ENCODE measurements at regions not wholly inside any gene's neighbourhood (a gene's known extent, or its start where the extent isn't known, plus 50 kb on each side); places are given as distances from the start of the nearest gene placed in this dataset.

DNA sequence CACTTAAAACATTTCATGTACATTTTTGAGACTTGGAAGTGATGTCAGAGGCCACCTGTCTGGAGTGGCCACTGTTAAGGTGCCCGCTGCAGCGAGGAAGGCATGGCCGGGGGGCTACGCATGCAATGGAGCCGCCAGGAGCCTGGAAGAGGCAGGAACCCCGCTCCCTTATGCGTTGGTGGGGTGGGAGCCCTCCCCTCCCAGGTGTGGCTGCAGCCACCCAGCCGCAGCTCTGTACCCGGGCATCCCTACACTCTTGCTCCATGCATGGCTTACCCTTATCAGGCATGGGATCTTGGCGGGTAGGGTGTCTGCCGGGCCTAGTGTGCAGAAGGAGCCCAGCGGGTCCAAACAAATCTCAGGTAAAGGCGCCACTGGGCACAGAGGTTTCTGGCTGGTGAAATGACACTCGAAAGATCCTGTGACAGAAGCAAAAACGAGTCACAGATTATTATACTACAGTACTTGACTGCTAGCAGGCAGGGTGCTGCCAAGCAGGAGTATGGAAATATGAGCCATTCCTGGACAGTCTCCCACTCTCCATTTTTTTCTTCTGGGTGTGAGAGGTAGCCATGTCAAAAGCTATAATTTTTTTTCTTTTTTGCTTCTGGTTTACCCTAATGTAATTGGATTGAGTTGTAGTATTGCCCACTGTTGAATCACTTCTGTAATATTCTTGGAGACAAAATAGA, 1606.3 kb upstream of the MIR17HG start:
- Histone ChIP-seq H3K27ac (replicated peaks) (no peak overlapping the region), H3K27me3 (ENCODE audit: insufficient read depth, poor library complexity, severe bottlenecking) (no peaks in the 10 kb centered on the region), H3K4me3 (replicated peaks; ENCODE audit: insufficient read depth, low read length) (no peak overlapping the region)
- no peak for DNase-seq (ENCODE audit: low read depth in 1 of 2, low spot score in 1 of 2)
- TF ChIP-seq SPI1 (IDR thresholded peaks at IDR 0.05; ENCODE audit: borderline replicate concordance, low read depth), result no peak
- TF ChIP-seq CTCF (IDR thresholded peaks at IDR 0.05; ENCODE audit: insufficient read depth, low read length), result no peak
- TF ChIP-seq GABPA (IDR thresholded peaks at IDR 0.05; ENCODE audit: low read depth), result no peak
- no peak for TF ChIP-seq REST (IDR thresholded peaks at IDR 0.05; ENCODE audit: insufficient replicate concordance, low read depth)
- no peak for TF ChIP-seq POLR2AphosphoS5 (IDR thresholded peaks at IDR 0.05; ENCODE audit: low read depth)

DNA sequence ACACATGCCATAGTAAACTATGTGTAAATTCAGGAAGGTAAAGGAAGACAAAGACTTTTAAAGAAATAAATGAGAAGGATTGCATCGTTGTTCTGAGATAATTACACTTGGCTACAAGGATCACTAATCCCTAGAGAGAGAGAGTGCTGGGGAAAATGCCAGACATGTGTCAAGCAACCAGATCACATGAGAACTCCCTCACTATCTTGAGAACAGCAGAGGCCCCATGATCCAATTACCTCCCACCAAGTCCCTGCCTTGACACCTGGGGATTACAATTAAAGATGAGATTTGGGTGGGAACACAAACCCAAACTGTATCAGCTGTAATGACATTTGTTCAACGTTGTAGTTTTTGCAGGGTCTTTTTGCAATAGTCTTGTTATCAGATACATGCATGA, 1600.9 kb upstream of the MIR17HG start:
- TF ChIP-seq POLR2AphosphoS5 (IDR thresholded peaks at IDR 0.05; ENCODE audit: low read depth) (no peak), REST (IDR thresholded peaks at IDR 0.05; ENCODE audit: insufficient replicate concordance, low read depth) (no peak), CTCF (IDR thresholded peaks at IDR 0.05; ENCODE audit: insufficient read depth, low read length) (no peak), SPI1 (IDR thresholded peaks at IDR 0.05; ENCODE audit: borderline replicate concordance, low read depth) (no peak), GABPA (IDR thresholded peaks at IDR 0.05; ENCODE audit: low read depth) (no peak)
- Histone ChIP-seq H3K4me3 (replicated peaks; ENCODE audit: insufficient read depth, low read length) (no peak overlapping the region), H3K27me3 (ENCODE audit: insufficient read depth, poor library complexity, severe bottlenecking) (no peaks in the 10 kb centered on the region), H3K27ac (replicated peaks) (no peak overlapping the region)
- DNase-seq (ENCODE audit: low read depth in 1 of 2, low spot score in 1 of 2), result no peak

DNA sequence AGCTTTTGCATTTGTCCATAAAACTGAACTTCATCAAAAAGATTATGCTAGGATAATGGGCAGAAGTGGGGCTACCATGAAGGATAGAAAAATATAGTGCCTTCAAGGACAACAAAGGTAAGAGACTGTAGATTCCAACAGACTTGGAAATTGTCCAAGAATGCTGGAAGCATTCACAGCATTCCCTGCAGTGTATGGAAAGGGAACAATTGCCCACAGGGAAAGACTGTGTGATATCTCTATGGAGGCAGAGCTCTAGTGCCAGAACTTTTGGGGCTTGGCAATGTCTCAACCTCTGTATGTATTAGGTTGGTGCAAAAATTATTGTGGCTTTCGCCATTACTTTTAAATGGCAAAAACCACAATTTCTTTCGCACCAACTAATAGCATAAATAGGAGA, 1598.8 kb upstream of the MIR17HG start:
- DNase-seq (ENCODE audit: low read depth in 1 of 2, low spot score in 1 of 2), result no peak
- Histone ChIP-seq H3K4me3 (replicated peaks; ENCODE audit: insufficient read depth, low read length) (no peak overlapping the region), H3K27me3 (ENCODE audit: insufficient read depth, poor library complexity, severe bottlenecking) (no peaks in the 10 kb centered on the region), H3K27ac (replicated peaks) (no peak overlapping the region)
- TF ChIP-seq CTCF (IDR thresholded peaks at IDR 0.05; ENCODE audit: insufficient read depth, low read length) (no peak), GABPA (IDR thresholded peaks at IDR 0.05; ENCODE audit: low read depth) (no peak), REST (IDR thresholded peaks at IDR 0.05; ENCODE audit: insufficient replicate concordance, low read depth) (no peak), POLR2AphosphoS5 (IDR thresholded peaks at IDR 0.05; ENCODE audit: low read depth) (no peak), SPI1 (IDR thresholded peaks at IDR 0.05; ENCODE audit: borderline replicate concordance, low read depth) (no peak)
